Gastroesophageal sphincter (tissue), 3 donors: ENCODE measurements at regions not wholly inside any gene's neighbourhood (a gene's known extent, or its start where the extent isn't known, plus 50 kb on each side); places are given as distances from the start of the nearest gene placed in this dataset.

ENCODE experiments used
- CTCF ChIP-seq, 4 experiments: fragments of 200-600 bp in 2 of 4; fragments of 450-650 bp in 2 of 4; sonication (generic) in 1 of 4; IDR thresholded peaks; one replicate each; pipeline ENCODE4 v1.5.1; 2017 to 2019; ENCODE audit warnings: antibody characterized with exemption in 4 of 4, mild to moderate bottlenecking in 2 of 4, moderate library complexity in 2 of 4
- POLR2A ChIP-seq, 2 donors: fragments of 450-650 bp; IDR thresholded peaks; one replicate each; pipeline ENCODE4 v1.6.1; 2017; ENCODE audit warnings: antibody characterized with exemption in 2 of 2, mild to moderate bottlenecking in 2 of 2, moderate library complexity in 1 of 2

DNA sequence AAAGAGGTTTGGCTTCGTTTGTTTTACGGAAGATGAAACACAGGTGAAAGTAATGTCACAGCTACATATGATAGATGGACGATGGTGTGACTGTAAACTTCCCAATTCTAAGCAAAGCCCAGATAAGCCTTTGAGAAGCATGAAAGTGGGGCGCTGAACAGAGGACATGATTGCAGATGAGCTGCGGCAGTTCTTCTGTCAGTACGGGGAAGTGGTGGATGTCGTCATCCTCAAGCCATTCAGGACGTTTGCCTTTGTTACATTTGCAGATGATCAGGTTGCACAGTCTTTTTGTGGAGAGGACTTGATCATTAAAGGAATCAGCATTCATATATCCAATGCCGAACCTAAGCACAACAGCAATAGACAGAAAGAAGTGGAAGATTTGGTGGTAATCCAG lies 111.5 kb upstream of the DIAPH3 start:
- TF ChIP-seq CTCF (IDR thresholded peaks at IDR 0.05) = no peak
- TF ChIP-seq POLR2A (IDR thresholded peaks at IDR 0.05) = no peak
